ENCODE measurements at regions not wholly inside any gene's neighbourhood (a gene's known extent, or its start where the extent isn't known, plus 50 kb on each side); places are given as distances from the start of the nearest gene placed in this dataset.

- no peaks in the 10 kb centered on the region for H3K9me3 ChIP-seq
- no peaks in the 10 kb centered on the region for H3K4me1 ChIP-seq
- no peak overlapping the region for H3K27ac ChIP-seq
- ATAC-seq (no peak), DNase-seq (no peak)
- TF ChIP-seq CTCF (IDR thresholded peaks at IDR 0.05) (no peak), POLR2A (IDR thresholded peaks at IDR 0.05) (no peak)
- H3K4me3 ChIP-seq, result no peak overlapping the region
- intact Hi-C loops (cut with DNase I), result no loop called here
- 95 to 96% methylated on average over 1 of the region's 1 CpG for WGBS, 2 donors
- no peaks in the 10 kb centered on the region for H3K27me3 ChIP-seq
- H3K36me3 ChIP-seq (replicated peaks in 1 of 2; ENCODE audit: insufficient read depth in 1 of 2, low read depth in 2 of 2), result no peaks in the 10 kb centered on the region
These were observed 275.0 kb upstream of the ATP2B1 start for GRCh38 chr12:89983622-89984021.

GRCh38 chr12:89980236-89980635 lies 271.6 kb upstream of the ATP2B1 start:
- WGBS, 2 donors, result 83 to 90% methylated on average over 3 of the region's 3 CpGs
- DNase-seq (peak in 2 of 4 donors; percentile 8 to 43), ATAC-seq (peak; percentile 40)
- no peak overlapping the region for H3K27ac ChIP-seq
- no peaks in the 10 kb centered on the region for H3K4me1 ChIP-seq
- no peaks in the 10 kb centered on the region for H3K9me3 ChIP-seq
- TF ChIP-seq POLR2A (IDR thresholded peaks at IDR 0.05), result no peak
- no peak for TF ChIP-seq CTCF (IDR thresholded peaks at IDR 0.05)
- no peaks in the 10 kb centered on the region for H3K27me3 ChIP-seq
- intact Hi-C loops (cut with DNase I), result no loop called here
- no peaks in the 10 kb centered on the region for H3K36me3 ChIP-seq (replicated peaks in 1 of 2; ENCODE audit: insufficient read depth in 1 of 2, low read depth in 2 of 2)
- no peak overlapping the region for H3K4me3 ChIP-seq

GRCh38 chr12:89977405-89978085 lies 268.9 kb upstream of the ATP2B1 start:
- Histone ChIP-seq H3K4me1 (no peaks in the 10 kb centered on the region), H3K4me3 (no peak overlapping the region), H3K27me3 (no peaks in the 10 kb centered on the region), H3K27ac (no peak overlapping the region), H3K9me3 (no peaks in the 10 kb centered on the region), H3K36me3 (replicated peaks in 1 of 2; ENCODE audit: insufficient read depth in 1 of 2, low read depth in 2 of 2) (no peaks in the 10 kb centered on the region)
- DNase-seq (no peak), ATAC-seq (no peak)
- TF ChIP-seq CTCF (IDR thresholded peaks at IDR 0.05) (no peak), POLR2A (IDR thresholded peaks at IDR 0.05) (no peak)
- intact Hi-C loops (cut with DNase I), result no loop called here
- 63 to 64% methylated on average over 10 of the region's 10 CpGs for WGBS, 2 donors

- no peak overlapping the region for H3K4me3 ChIP-seq
- ATAC-seq, result no peak
- no peak for TF ChIP-seq CTCF (IDR thresholded peaks at IDR 0.05)
- H3K36me3 ChIP-seq (replicated peaks in 1 of 2; ENCODE audit: insufficient read depth in 1 of 2, low read depth in 2 of 2), result no peaks in the 10 kb centered on the region
- no peak for DNase-seq
- no peaks in the 10 kb centered on the region for H3K9me3 ChIP-seq
- no peaks in the 10 kb centered on the region for H3K27me3 ChIP-seq
- WGBS, 2 donors, result 77 to 94% methylated on average over 4 of the region's 4 CpGs
- intact Hi-C loops (cut with DNase I), result no loop called here
- H3K27ac ChIP-seq, result no peak overlapping the region
- H3K4me1 ChIP-seq, result peaks cover 3% of the 10 kb centered on the region
These were observed 268.2 kb upstream of the ATP2B1 start for GRCh38 chr12:89976866-89977265.

- no peaks in the 10 kb centered on the region for H3K36me3 ChIP-seq (replicated peaks in 1 of 2; ENCODE audit: insufficient read depth in 1 of 2, low read depth in 2 of 2)
- intact Hi-C loops (cut with DNase I), result no loop called here
- no peaks in the 10 kb centered on the region for H3K27me3 ChIP-seq
- DNase-seq (no peak), ATAC-seq (no peak)
- no peaks in the 10 kb centered on the region for H3K9me3 ChIP-seq
- WGBS, 2 donors, result 93 to 95% methylated on average over 4 of the region's 4 CpGs
- no peak overlapping the region for H3K4me3 ChIP-seq
- H3K27ac ChIP-seq, result no peak overlapping the region
- TF ChIP-seq POLR2A (IDR thresholded peaks at IDR 0.05) (no peak), CTCF (IDR thresholded peaks at IDR 0.05) (no peak)
- H3K4me1 ChIP-seq, result peaks cover 5% of the 10 kb centered on the region
These were observed 266.9 kb upstream of the ATP2B1 start for GRCh38 chr12:89975574-89975973.
